Activated CD4-positive, alpha-beta T cell treated with anti-CD3 and anti-CD28 coated beads, Interleukin-2, Interleukin-6, amounts not matched to agents 100 ng/mL and 50 ng/mL, durations not matched to agents 16 hours and 8 hours (primary cell): ENCODE measurements at regions not wholly inside any gene's neighbourhood (a gene's known extent, or its start where the extent isn't known, plus 50 kb on each side); places are given as distances from the start of the nearest gene placed in this dataset.

Source experiments
- DNase-seq: peaks from one replicate; pipeline ENCODE4 v3.0.0-alpha.2; 2020

- no peak for DNase-seq
These were observed 56.9 kb downstream of the SLITRK6 start for GRCh38 chr13:85742355-85742754.

- no peak for DNase-seq
These were observed 58.2 kb downstream of the SLITRK6 start for GRCh38 chr13:85741017-85741416.

- no peak for DNase-seq
These were observed 60.4 kb downstream of the SLITRK6 start for GRCh38 chr13:85738696-85739320.

GRCh38 chr13:85737952-85738351, 61.3 kb downstream of the SLITRK6 start:
- DNase-seq: no peak

- no peak for DNase-seq
These were observed 69.9 kb downstream of the SLITRK6 start for GRCh38 chr13:85729296-85729695.

- DNase-seq: no peak
These were observed 70.4 kb downstream of the SLITRK6 start for GRCh38 chr13:85728811-85729210.

GRCh38 chr13:85725433-85725832, 73.8 kb downstream of the SLITRK6 start:
- no peak for DNase-seq

GRCh38 chr13:85724546-85725432, 74.4 kb downstream of the SLITRK6 start:
- DNase-seq: no peak

GRCh38 chr13:85719749-85720148, 79.5 kb downstream of the SLITRK6 start:
- no peak for DNase-seq

GRCh38 chr13:85717921-85718320, 81.3 kb downstream of the SLITRK6 start:
- no peak for DNase-seq

- no peak for DNase-seq
These were observed 88.7 kb downstream of the SLITRK6 start for GRCh38 chr13:85710545-85710944.

GRCh38 chr13:85709721-85710120, 89.5 kb downstream of the SLITRK6 start:
- DNase-seq: no peak

GRCh38 chr13:85709072-85709471, 90.1 kb downstream of the SLITRK6 start:
- no peak for DNase-seq

GRCh38 chr13:85700906-85701305, 98.3 kb downstream of the SLITRK6 start:
- no peak for DNase-seq

- DNase-seq: no peak
These were observed 101.0 kb downstream of the SLITRK6 start for GRCh38 chr13:85698256-85698655.

GRCh38 chr13:85694992-85695391, 104.2 kb downstream of the SLITRK6 start:
- no peak for DNase-seq

GRCh38 chr13:85693889-85694511, 105.2 kb downstream of the SLITRK6 start:
- DNase-seq: no peak

- DNase-seq: no peak
These were observed 108.9 kb downstream of the SLITRK6 start for GRCh38 chr13:85690368-85690767.

GRCh38 chr13:85685436-85685835, 113.8 kb downstream of the SLITRK6 start:
- DNase-seq: no peak

- no peak for DNase-seq
These were observed 123.9 kb downstream of the SLITRK6 start for GRCh38 chr13:85675151-85675907.

GRCh38 chr13:85671336-85671735, 127.9 kb downstream of the SLITRK6 start:
- no peak for DNase-seq

GRCh38 chr13:85666356-85666755, 132.9 kb downstream of the SLITRK6 start:
- no peak for DNase-seq

GRCh38 chr13:85665286-85665685, 133.9 kb downstream of the SLITRK6 start:
- DNase-seq: peak; percentile 0
